Right lobe of liver (tissue), 6 donors: ENCODE measurements at regions not wholly inside any gene's neighbourhood (a gene's known extent, or its start where the extent isn't known, plus 50 kb on each side); places are given as distances from the start of the nearest gene placed in this dataset.

ENCODE experiments used
- ATAC-seq, 4 donors: fragments of 200-7000 bp; cut with Tn5 transposase; one replicate each; pipeline ENCODE4 v1.9.1; 2020; ENCODE audit warnings: mild to moderate bottlenecking in 4 of 4, moderate library complexity in 4 of 4
- DNase-seq, 3 donors: peaks; one replicate each; pipeline ENCODE4 v3.0.0-alpha.2; 2020
- H3K27ac ChIP-seq, 3 donors: fragments of 200-600 bp; one replicate each; pipeline ENCODE4 v1.8.0; 2022
- H3K27me3 ChIP-seq, 2 donors: fragments of 200-600 bp; one replicate each; pipeline ENCODE4 v1.8.0; 2022
- H3K36me3 ChIP-seq, 4 donors: fragments of 200-600 bp; sonication (generic) in 1 of 4; one replicate each; pipeline versions ENCODE4 v1.5.1 to v1.8.0; 2017 to 2022; ENCODE audit warnings: control low read depth in 1 of 4
- H3K4me1 ChIP-seq, 4 donors: fragments of 200-600 bp; sonication (generic) in 1 of 4; one replicate each; pipeline versions ENCODE4 v1.5.1 to v1.8.0; 2017 to 2022; ENCODE audit warnings: control low read depth in 1 of 4
- H3K4me3 ChIP-seq, 3 donors: fragments of 200-600 bp; one replicate each; pipeline ENCODE4 v1.8.0; 2022
- H3K9me3 ChIP-seq, 4 donors: fragments of 200-600 bp; sonication (generic) in 1 of 4; one replicate each; pipeline versions ENCODE4 v1.5.1 to v1.8.0; 2017 to 2022; ENCODE audit warnings: control low read depth in 1 of 4
- POLR2A ChIP-seq: fragments of 450-650 bp; IDR thresholded peaks from one replicate; pipeline ENCODE4 v1.6.1; 2017; ENCODE audit warnings: antibody characterized with exemption, mild to moderate bottlenecking
- WGBS: methylation state at CpG from one replicate; pipeline ENCODE4 v1.1.6; 2018; ENCODE audit warnings: low coverage, low lambda C conversion rate; ENCODE audit not compliant: insufficient coverage; ENCODE audit errors: missing lambda C conversion rate; 5-methylcytosine and 5-hydroxymethylcytosine counted together
- intact Hi-C, 2 donors: fragments of 100-400 bp; cut with DNase I; formaldehyde crosslinking; loops; one replicate each; pipeline versions ENCODE4 v1.11.2 to v1.14.1; 2022
- TF ChIP-seq, protein P1 (sequence below), 4 donors: fragments of 200-600 bp in 3 of 4; fragments of 450-650 bp in 1 of 4; IDR thresholded peaks; one replicate each; pipeline versions ENCODE4 v1.5.1 to v1.8.0; 2016 to 2022; ENCODE audit warnings: antibody characterized with exemption in 4 of 4, mild to moderate bottlenecking in 2 of 4
- donor health status: DM: no; HTN: yes; CAD: no.
- donor health status: DM: no; HTN: no; CAD: no.
- donor health status: DM: no; HTN: no; CAD: no.
- donor health status: DM: no; HTN: yes; CAD: no.
- donor health status: DM: no; HTN: yes; CAD: no.

DNA sequence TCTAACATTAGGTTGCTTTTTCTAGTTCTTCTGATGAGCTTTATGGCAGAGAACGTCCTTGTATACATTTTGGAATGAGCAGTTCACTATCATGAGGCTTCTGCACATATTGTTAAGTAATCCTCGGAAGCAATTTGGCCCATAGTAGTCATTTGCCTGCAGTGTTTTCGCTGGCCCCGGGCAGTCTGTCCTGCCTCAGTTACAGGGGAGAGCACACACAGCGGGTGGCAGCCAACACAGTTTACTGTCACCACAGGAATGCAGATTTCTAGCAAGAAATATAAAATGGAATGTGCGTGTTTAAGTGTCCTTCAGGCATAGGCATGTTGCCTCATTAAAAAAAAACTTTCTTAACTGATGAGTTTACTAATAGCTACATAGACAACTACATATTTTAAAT, 71.5 kb upstream of the GJB6 start:
- H3K27ac ChIP-seq: no peak overlapping the region
- TF ChIP-seq, protein P1, sequence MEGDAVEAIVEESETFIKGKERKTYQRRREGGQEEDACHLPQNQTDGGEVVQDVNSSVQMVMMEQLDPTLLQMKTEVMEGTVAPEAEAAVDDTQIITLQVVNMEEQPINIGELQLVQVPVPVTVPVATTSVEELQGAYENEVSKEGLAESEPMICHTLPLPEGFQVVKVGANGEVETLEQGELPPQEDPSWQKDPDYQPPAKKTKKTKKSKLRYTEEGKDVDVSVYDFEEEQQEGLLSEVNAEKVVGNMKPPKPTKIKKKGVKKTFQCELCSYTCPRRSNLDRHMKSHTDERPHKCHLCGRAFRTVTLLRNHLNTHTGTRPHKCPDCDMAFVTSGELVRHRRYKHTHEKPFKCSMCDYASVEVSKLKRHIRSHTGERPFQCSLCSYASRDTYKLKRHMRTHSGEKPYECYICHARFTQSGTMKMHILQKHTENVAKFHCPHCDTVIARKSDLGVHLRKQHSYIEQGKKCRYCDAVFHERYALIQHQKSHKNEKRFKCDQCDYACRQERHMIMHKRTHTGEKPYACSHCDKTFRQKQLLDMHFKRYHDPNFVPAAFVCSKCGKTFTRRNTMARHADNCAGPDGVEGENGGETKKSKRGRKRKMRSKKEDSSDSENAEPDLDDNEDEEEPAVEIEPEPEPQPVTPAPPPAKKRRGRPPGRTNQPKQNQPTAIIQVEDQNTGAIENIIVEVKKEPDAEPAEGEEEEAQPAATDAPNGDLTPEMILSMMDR (IDR thresholded peaks at IDR 0.05): no peak
- no peak for TF ChIP-seq POLR2A
- H3K4me1 ChIP-seq: no peaks in the 10 kb centered on the region
- no peak for ATAC-seq
- H3K9me3 ChIP-seq: no peaks in the 10 kb centered on the region
- H3K27me3 ChIP-seq: peaks cover 0 to 5% of the 10 kb centered on the region in 2 donors
- DNase-seq: no peak
- intact Hi-C loops: no loop called here
- no peaks in the 10 kb centered on the region for H3K36me3 ChIP-seq
- WGBS: 93% methylated on average over 4 of the region's 6 CpGs
- H3K4me3 ChIP-seq: no peak overlapping the region

DNA sequence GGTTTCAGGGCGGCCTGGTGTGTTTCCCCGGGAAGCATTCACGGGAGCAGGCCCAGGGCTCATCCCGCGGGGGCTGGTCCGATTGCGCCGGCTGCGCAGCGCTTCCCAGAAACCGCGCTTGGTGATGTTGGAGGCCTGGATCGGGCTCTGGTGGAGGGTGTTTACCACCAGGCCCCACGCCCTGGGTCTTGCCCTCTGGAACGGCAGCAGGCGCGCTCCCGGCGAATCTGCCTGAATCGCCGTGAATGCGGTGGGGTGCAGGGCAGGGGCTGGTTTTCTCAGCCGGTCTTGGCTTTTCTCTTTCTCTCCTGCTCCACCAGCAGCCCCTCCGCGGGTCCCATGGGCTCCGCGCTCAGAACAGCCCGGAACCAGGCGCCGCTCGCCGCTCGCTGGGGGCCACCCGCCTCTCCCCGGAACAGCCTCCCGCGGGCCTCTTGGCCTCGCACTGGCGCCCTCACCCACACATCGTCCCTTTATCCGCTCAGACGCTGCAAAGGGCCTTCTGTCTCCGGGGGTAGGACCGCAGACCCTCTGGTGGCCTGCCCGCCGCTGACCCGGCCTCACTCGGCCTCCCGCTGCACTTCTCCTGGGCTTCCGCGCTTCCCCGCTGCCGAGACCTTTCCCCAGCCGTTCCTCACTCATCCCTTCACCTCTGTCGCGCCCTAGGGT, 69.4 kb upstream of the GJB6 start:
- TF ChIP-seq, protein P1 (IDR thresholded peaks at IDR 0.05): no peak
- no peak for TF ChIP-seq POLR2A
- no peaks in the 10 kb centered on the region for H3K4me1 ChIP-seq
- ATAC-seq: no peak
- DNase-seq: no peak
- intact Hi-C loops: no loop called here
- H3K27ac ChIP-seq: no peak overlapping the region
- no peak overlapping the region for H3K4me3 ChIP-seq
- peaks cover 0 to 5% of the 10 kb centered on the region in 2 donors for H3K27me3 ChIP-seq
- H3K9me3 ChIP-seq: no peaks in the 10 kb centered on the region
- no peaks in the 10 kb centered on the region for H3K36me3 ChIP-seq
- 53% methylated on average over 8 of the region's 56 CpGs for WGBS

DNA sequence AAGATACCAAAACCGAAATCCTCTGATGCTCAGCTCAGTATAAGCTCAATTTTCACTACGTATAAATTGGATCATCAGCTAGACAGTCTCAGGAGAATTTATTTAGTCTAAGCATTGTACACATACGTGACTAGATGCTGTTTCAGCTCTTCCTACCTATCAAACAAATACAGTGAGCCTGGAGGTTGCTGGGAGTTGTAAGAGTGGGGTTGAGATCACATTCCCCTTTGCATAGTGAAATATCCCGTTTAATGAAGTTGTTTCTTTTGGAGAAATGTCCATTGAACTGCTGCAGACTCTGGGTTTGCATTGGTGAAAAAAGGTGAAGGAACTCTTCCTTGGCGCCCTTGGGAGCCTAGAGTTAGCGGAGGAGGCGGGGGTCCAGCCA, 68.9 kb upstream of the GJB6 start:
- H3K4me1 ChIP-seq: no peaks in the 10 kb centered on the region
- no peak for DNase-seq
- peaks cover 0 to 5% of the 10 kb centered on the region in 2 donors for H3K27me3 ChIP-seq
- H3K36me3 ChIP-seq: no peaks in the 10 kb centered on the region
- WGBS: 64% methylated on average over 7 of the region's 7 CpGs
- H3K9me3 ChIP-seq: no peaks in the 10 kb centered on the region
- ATAC-seq: no peak
- no peak overlapping the region for H3K4me3 ChIP-seq
- intact Hi-C loops: no loop called here
- TF ChIP-seq, protein P1 (IDR thresholded peaks at IDR 0.05): no peak
- no peak for TF ChIP-seq POLR2A
- no peak overlapping the region for H3K27ac ChIP-seq

DNA sequence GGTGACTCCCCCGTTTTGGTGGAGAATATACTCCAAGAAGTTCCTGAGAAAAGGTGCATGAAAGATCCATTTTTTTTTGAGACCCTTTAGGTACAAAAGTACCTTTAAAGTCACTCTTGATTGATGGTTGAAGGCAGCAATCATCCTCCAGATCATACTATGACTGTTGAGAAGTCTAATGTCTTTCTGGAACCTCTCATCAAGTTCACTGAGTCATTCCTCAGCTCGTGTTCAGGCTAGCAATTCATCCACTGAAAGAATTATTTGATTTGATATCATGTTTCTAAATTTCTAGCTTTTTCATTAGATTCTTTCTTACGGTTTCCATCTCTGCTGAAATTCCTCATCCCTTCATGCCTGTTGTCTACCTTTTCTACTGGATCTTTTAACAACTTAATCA, 65.1 kb upstream of the GJB6 start:
- no peak for DNase-seq
- H3K9me3 ChIP-seq: no peaks in the 10 kb centered on the region
- no peak overlapping the region for H3K27ac ChIP-seq
- WGBS: 56% methylated on average over 3 of the region's 3 CpGs
- H3K4me1 ChIP-seq: no peaks in the 10 kb centered on the region
- intact Hi-C loops: no loop called here
- H3K27me3 ChIP-seq: peaks cover 0 to 5% of the 10 kb centered on the region in 2 donors
- no peak overlapping the region for H3K4me3 ChIP-seq
- ATAC-seq: no peak
- TF ChIP-seq, protein P1 (IDR thresholded peaks at IDR 0.05): no peak
- no peak for TF ChIP-seq POLR2A
- H3K36me3 ChIP-seq: no peaks in the 10 kb centered on the region

DNA sequence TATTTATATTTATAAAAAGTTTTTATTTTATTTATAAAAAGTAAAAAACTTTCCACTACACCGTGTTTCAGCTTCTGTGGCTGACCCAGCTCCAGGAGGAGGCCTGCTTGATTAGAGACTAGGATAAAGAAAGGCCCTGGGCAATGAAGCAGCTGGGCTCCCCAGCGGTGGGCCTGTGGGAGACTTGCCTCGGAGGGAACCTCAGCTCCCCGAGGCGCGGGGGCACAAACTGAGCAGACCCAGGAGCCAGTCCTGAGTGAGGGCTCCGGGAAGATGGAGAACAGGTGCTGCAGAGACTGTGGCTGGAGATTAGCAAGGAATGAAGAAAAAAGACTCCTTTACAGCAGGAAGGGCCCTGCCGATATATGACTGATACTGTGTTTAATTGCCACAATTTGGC, 63.8 kb upstream of the GJB6 start:
- ATAC-seq (no peak), DNase-seq (no peak)
- H3K27ac ChIP-seq: no peak overlapping the region
- H3K4me3 ChIP-seq: no peak overlapping the region
- H3K4me1 ChIP-seq: no peaks in the 10 kb centered on the region
- H3K9me3 ChIP-seq: no peaks in the 10 kb centered on the region
- H3K36me3 ChIP-seq: no peaks in the 10 kb centered on the region
- 61% methylated on average over 8 of the region's 8 CpGs for WGBS
- TF ChIP-seq, protein P1 (IDR thresholded peaks at IDR 0.05): no peak
- no peak for TF ChIP-seq POLR2A
- intact Hi-C loops: no loop called here
- H3K27me3 ChIP-seq: no peaks in the 10 kb centered on the region
